ENCODE measurements at regions not wholly inside any gene's neighbourhood (a gene's known extent, or its start where the extent isn't known, plus 50 kb on each side); places are given as distances from the start of the nearest gene placed in this dataset.

GRCh38 chr2:226664661-226665060 lies 135.0 kb downstream of the IRS1 start:
- no peak overlapping the region for H3K4me3 ChIP-seq (ENCODE audit: insufficient read depth in 1 of 2, low read depth in 1 of 2, low read length in 2 of 2)
- no peaks in the 10 kb centered on the region for H3K79me1 ChIP-seq (replicated peaks; ENCODE audit: low read length, poor library complexity, severe bottlenecking)
- H2BK12ac ChIP-seq (ENCODE audit: low read length in 2 of 2): peak overlapping the region in 1 of 2 experiments; percentile 67
- H3K36me3 ChIP-seq (ENCODE audit: control insufficient read depth in 1 of 2, insufficient read depth in 2 of 2, low read depth in 1 of 2, low read length in 2 of 2): no peaks in the 10 kb centered on the region
- no peak overlapping the region for H2BK15ac ChIP-seq (ENCODE audit: low read depth, poor library complexity, severe bottlenecking)
- no peak overlapping the region for H2BK5ac ChIP-seq (ENCODE audit: low read depth, low read length, poor library complexity, severe bottlenecking)
- H3K18ac ChIP-seq (ENCODE audit: low read depth in 1 of 2, low read length in 2 of 2): no peak overlapping the region
- no peak overlapping the region for H3K23ac ChIP-seq (ENCODE audit: low read length in 2 of 2)
- peak overlapping the region; percentile 50 for H2AK5ac ChIP-seq (ENCODE audit: low read length, severe bottlenecking)
- no peak overlapping the region for H3K14ac ChIP-seq (ENCODE audit: low read length in 2 of 2)
- no peak overlapping the region for H3K9ac ChIP-seq (ENCODE audit: low read length)
- no peaks in the 10 kb centered on the region for H3K27me3 ChIP-seq (ENCODE audit: control insufficient read depth in 1 of 2, insufficient read depth in 1 of 2, low read length in 2 of 2)
- no peak overlapping the region for H4K91ac ChIP-seq (ENCODE audit: low read length)
- WGBS: 89% methylated on average over 1 of the region's 2 CpGs
- no peak overlapping the region for H3K27ac ChIP-seq (ENCODE audit: low read length, poor library complexity, severe bottlenecking)
- no peak overlapping the region for H2AFZ ChIP-seq (ENCODE audit: low read depth, low read length)
- H3K4me2 ChIP-seq (ENCODE audit: low read length, poor library complexity, severe bottlenecking): no peak overlapping the region
- no peak for DNase-seq
- no peak overlapping the region for H4K8ac ChIP-seq (ENCODE audit: low read length)
- H2BK120ac ChIP-seq (ENCODE audit: low read depth, low read length): peak overlapping the region; percentile 82
- peaks cover 11% of the 10 kb centered on the region for H3K4me1 ChIP-seq (ENCODE audit: control insufficient read depth, insufficient read depth, low read depth, low read length)
- no peak overlapping the region for H3K4ac ChIP-seq (ENCODE audit: low read depth in 1 of 2, low read length in 2 of 2)
- H3K9me3 ChIP-seq (ENCODE audit: control insufficient read depth, low read length): no peaks in the 10 kb centered on the region

DNA sequence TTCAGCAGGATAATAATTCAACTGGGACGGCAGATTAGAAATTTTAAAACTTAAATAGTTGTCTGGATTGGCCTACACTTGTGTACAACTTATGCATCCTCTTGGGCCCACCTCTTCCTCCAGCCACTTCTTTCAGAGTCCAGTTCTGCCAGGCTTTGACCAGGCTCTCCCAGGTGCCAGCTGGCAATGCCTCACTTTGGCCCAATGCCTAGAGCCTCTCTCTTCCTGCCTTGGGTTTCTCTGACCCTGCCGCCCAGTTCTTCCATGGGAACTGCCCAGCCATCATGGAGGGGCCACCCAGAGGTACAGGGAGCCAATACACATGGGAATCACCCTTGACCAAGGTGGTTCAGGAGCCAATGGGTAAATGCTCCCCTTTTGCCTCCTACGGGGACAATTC lies 135.5 kb downstream of the IRS1 start:
- Histone ChIP-seq H2BK12ac (ENCODE audit: low read length in 2 of 2) (peak overlapping the region; percentile 27 to 88), H3K4me2 (ENCODE audit: low read length, poor library complexity, severe bottlenecking) (no peak overlapping the region), H2BK5ac (ENCODE audit: low read depth, low read length, poor library complexity, severe bottlenecking) (no peak overlapping the region), H3K4ac (ENCODE audit: low read depth in 1 of 2, low read length in 2 of 2) (peak overlapping the region in 1 of 2 experiments; percentile 9), H3K27me3 (ENCODE audit: control insufficient read depth in 1 of 2, insufficient read depth in 1 of 2, low read length in 2 of 2) (no peaks in the 10 kb centered on the region), H3K4me3 (ENCODE audit: insufficient read depth in 1 of 2, low read depth in 1 of 2, low read length in 2 of 2) (no peak overlapping the region), H3K23ac (ENCODE audit: low read length in 2 of 2) (no peak overlapping the region), H3K18ac (ENCODE audit: low read depth in 1 of 2, low read length in 2 of 2) (peak overlapping the region in 1 of 2 experiments; percentile 16), H2AK5ac (ENCODE audit: low read length, severe bottlenecking) (no peak overlapping the region), H3K9ac (ENCODE audit: low read length) (no peak overlapping the region), H4K8ac (ENCODE audit: low read length) (peak overlapping the region; percentile 24), H3K14ac (ENCODE audit: low read length in 2 of 2) (peak overlapping the region in 1 of 2 experiments; percentile 6), H2BK15ac (ENCODE audit: low read depth, poor library complexity, severe bottlenecking) (peak overlapping the region; percentile 26), H3K27ac (ENCODE audit: low read length, poor library complexity, severe bottlenecking) (no peak overlapping the region), H3K79me1 (replicated peaks; ENCODE audit: low read length, poor library complexity, severe bottlenecking) (no peaks in the 10 kb centered on the region), H3K4me1 (ENCODE audit: control insufficient read depth, insufficient read depth, low read depth, low read length) (peaks cover 13% of the 10 kb centered on the region), H2AFZ (ENCODE audit: low read depth, low read length) (no peak overlapping the region), H3K36me3 (ENCODE audit: control insufficient read depth in 1 of 2, insufficient read depth in 2 of 2, low read depth in 1 of 2, low read length in 2 of 2) (no peaks in the 10 kb centered on the region), H3K9me3 (ENCODE audit: control insufficient read depth, low read length) (no peaks in the 10 kb centered on the region), H2BK120ac (ENCODE audit: low read depth, low read length) (peak overlapping the region; percentile 82), H4K91ac (ENCODE audit: low read length) (peak overlapping the region; percentile 62)
- DNase-seq: no peak
- 98% methylated on average over 3 of the region's 3 CpGs for WGBS

DNA sequence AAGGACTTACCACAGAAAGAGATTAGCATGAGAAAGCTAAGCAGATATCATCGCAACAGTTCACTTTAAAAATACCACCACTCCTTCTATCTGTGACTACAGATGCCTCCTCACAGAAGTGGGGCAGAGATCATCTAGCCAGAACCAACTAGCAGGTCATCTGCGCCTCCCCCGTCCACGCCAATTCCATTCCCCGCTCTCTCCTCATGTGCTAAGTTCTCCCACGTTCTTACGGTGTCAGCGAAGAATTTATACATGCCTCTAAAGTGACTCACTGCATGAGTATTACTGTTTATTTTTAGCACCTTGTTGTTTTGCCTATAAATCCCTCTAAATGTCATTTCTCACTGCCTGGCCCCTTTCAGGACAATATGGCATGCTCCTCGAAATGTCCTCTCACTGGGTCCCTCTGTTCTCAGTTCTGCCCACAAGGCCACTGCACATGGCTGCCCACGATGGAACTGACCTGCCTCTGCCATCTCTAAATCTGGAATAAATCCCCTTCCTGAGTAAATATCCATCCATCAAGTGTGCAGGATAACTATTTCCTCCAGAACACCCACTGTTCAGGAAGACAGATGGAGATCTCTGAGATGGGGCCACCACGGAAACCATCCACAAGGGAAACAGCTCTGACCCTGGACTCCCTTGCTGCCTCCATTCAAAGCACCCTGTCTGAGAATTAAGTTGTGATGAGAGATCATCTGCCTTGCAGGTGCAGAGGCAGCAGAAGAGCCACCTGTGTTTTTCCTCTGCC lies 137.7 kb downstream of the IRS1 start:
- H3K27ac ChIP-seq (ENCODE audit: low read length, poor library complexity, severe bottlenecking): peak overlapping the region; percentile 64
- no peak overlapping the region for H2AFZ ChIP-seq (ENCODE audit: low read depth, low read length)
- 2% methylated on average over 11 of the region's 11 CpGs for WGBS
- no peak overlapping the region for H4K8ac ChIP-seq (ENCODE audit: low read length)
- H2AK5ac ChIP-seq (ENCODE audit: low read length, severe bottlenecking): peak overlapping the region; percentile 73
- H4K91ac ChIP-seq (ENCODE audit: low read length): peak overlapping the region; percentile 25
- H3K4me1 ChIP-seq (ENCODE audit: control insufficient read depth, insufficient read depth, low read depth, low read length): peaks cover 13% of the 10 kb centered on the region
- no peaks in the 10 kb centered on the region for H3K36me3 ChIP-seq (ENCODE audit: control insufficient read depth in 1 of 2, insufficient read depth in 2 of 2, low read depth in 1 of 2, low read length in 2 of 2)
- peak overlapping the region; percentile 8 for H2BK120ac ChIP-seq (ENCODE audit: low read depth, low read length)
- H3K14ac ChIP-seq (ENCODE audit: low read length in 2 of 2): no peak overlapping the region
- H3K27me3 ChIP-seq (ENCODE audit: control insufficient read depth in 1 of 2, insufficient read depth in 1 of 2, low read length in 2 of 2): no peaks in the 10 kb centered on the region
- H3K4me2 ChIP-seq (ENCODE audit: low read length, poor library complexity, severe bottlenecking): no peak overlapping the region
- H2BK5ac ChIP-seq (ENCODE audit: low read depth, low read length, poor library complexity, severe bottlenecking): no peak overlapping the region
- H3K23ac ChIP-seq (ENCODE audit: low read length in 2 of 2): no peak overlapping the region
- peak overlapping the region in 1 of 2 experiments; percentile 64 for H3K4ac ChIP-seq (ENCODE audit: low read depth in 1 of 2, low read length in 2 of 2)
- peak; percentile 94 for DNase-seq
- peak overlapping the region; percentile 57 for H2BK15ac ChIP-seq (ENCODE audit: low read depth, poor library complexity, severe bottlenecking)
- peak overlapping the region; percentile 80 to 87 for H3K18ac ChIP-seq (ENCODE audit: low read depth in 1 of 2, low read length in 2 of 2)
- H3K4me3 ChIP-seq (ENCODE audit: insufficient read depth in 1 of 2, low read depth in 1 of 2, low read length in 2 of 2): no peak overlapping the region
- H3K9me3 ChIP-seq (ENCODE audit: control insufficient read depth, low read length): no peaks in the 10 kb centered on the region
- H2BK12ac ChIP-seq (ENCODE audit: low read length in 2 of 2): peak overlapping the region; percentile 69 to 96
- H3K9ac ChIP-seq (ENCODE audit: low read length): peak overlapping the region; percentile 14
- no peaks in the 10 kb centered on the region for H3K79me1 ChIP-seq (replicated peaks; ENCODE audit: low read length, poor library complexity, severe bottlenecking)

GRCh38 chr2:226660526-226660925 lies 139.1 kb downstream of the IRS1 start:
- H3K4ac ChIP-seq (ENCODE audit: low read depth in 1 of 2, low read length in 2 of 2): peak overlapping the region; percentile 70 to 81
- peak; percentile 84 for DNase-seq
- no peak overlapping the region for H3K4me2 ChIP-seq (ENCODE audit: low read length, poor library complexity, severe bottlenecking)
- no peak overlapping the region for H3K4me3 ChIP-seq (ENCODE audit: insufficient read depth in 1 of 2, low read depth in 1 of 2, low read length in 2 of 2)
- H2BK120ac ChIP-seq (ENCODE audit: low read depth, low read length): peak overlapping the region; percentile 71
- H3K27me3 ChIP-seq (ENCODE audit: control insufficient read depth in 1 of 2, insufficient read depth in 1 of 2, low read length in 2 of 2): no peaks in the 10 kb centered on the region
- H3K27ac ChIP-seq (ENCODE audit: low read length, poor library complexity, severe bottlenecking): peak overlapping the region; percentile 80
- no peaks in the 10 kb centered on the region for H3K36me3 ChIP-seq (ENCODE audit: control insufficient read depth in 1 of 2, insufficient read depth in 2 of 2, low read depth in 1 of 2, low read length in 2 of 2)
- peak overlapping the region; percentile 70 for H4K8ac ChIP-seq (ENCODE audit: low read length)
- H3K9ac ChIP-seq (ENCODE audit: low read length): peak overlapping the region; percentile 62
- H2AK5ac ChIP-seq (ENCODE audit: low read length, severe bottlenecking): peak overlapping the region; percentile 78
- peak overlapping the region; percentile 83 for H2BK5ac ChIP-seq (ENCODE audit: low read depth, low read length, poor library complexity, severe bottlenecking)
- H2BK12ac ChIP-seq (ENCODE audit: low read length in 2 of 2): peak overlapping the region; percentile 85 to 95
- H3K4me1 ChIP-seq (ENCODE audit: control insufficient read depth, insufficient read depth, low read depth, low read length): peaks cover 13% of the 10 kb centered on the region
- H2BK15ac ChIP-seq (ENCODE audit: low read depth, poor library complexity, severe bottlenecking): no peak overlapping the region
- WGBS: 28% methylated on average over 1 of the region's 1 CpG
- H3K9me3 ChIP-seq (ENCODE audit: control insufficient read depth, low read length): no peaks in the 10 kb centered on the region
- H2AFZ ChIP-seq (ENCODE audit: low read depth, low read length): no peak overlapping the region
- H3K14ac ChIP-seq (ENCODE audit: low read length in 2 of 2): no peak overlapping the region
- peak overlapping the region; percentile 73 for H4K91ac ChIP-seq (ENCODE audit: low read length)
- H3K18ac ChIP-seq (ENCODE audit: low read depth in 1 of 2, low read length in 2 of 2): peak overlapping the region; percentile 40 to 82
- no peak overlapping the region for H3K23ac ChIP-seq (ENCODE audit: low read length in 2 of 2)
- H3K79me1 ChIP-seq (replicated peaks; ENCODE audit: low read length, poor library complexity, severe bottlenecking): no peaks in the 10 kb centered on the region

Measured in mesenchymal stem cell (in vitro differentiated cells and primary cell).